SK-N-SH (cell line): ENCODE measurements at regions not wholly inside any gene's neighbourhood (a gene's known extent, or its start where the extent isn't known, plus 50 kb on each side); places are given as distances from the start of the nearest gene placed in this dataset.

Source experiments
- CHD2 ChIP-seq: fragments of 150-350 bp; IDR thresholded peaks from 2 replicates; pipeline ENCODE4 v1.6.1; 2018; ENCODE audit warnings: low read length; ENCODE audit not compliant: partially characterized antibody
- GABPA ChIP-seq: IDR thresholded peaks from 2 replicates; pipeline ENCODE4 v1.4.0; 2012; ENCODE audit warnings: low read depth, mild to moderate bottlenecking
- JUND ChIP-seq: IDR thresholded peaks from 2 replicates; pipeline ENCODE4 v1.4.0; 2012
- NFIC ChIP-seq: IDR thresholded peaks from 2 replicates; pipeline ENCODE4 v1.4.0; 2012; ENCODE audit warnings: borderline replicate concordance
- POLR2AphosphoS5 ChIP-seq: IDR thresholded peaks from 2 replicates; pipeline ENCODE4 v1.6.1; 2012; ENCODE audit warnings: low read depth, low read length
- RAD21 ChIP-seq: IDR thresholded peaks from 2 replicates; pipeline ENCODE4 v1.6.1; 2012; ENCODE audit warnings: mild to moderate bottlenecking, low read length
- RCOR1 ChIP-seq: fragments of 150-350 bp; IDR thresholded peaks from 2 replicates; pipeline ENCODE4 v1.6.1; 2017; ENCODE audit warnings: antibody characterized with exemption, low read length
- TAF1 ChIP-seq: IDR thresholded peaks from 2 replicates; pipeline ENCODE4 v1.6.1; 2012; ENCODE audit warnings: low read depth, mild to moderate bottlenecking, low read length, moderate library complexity, borderline replicate concordance
- TF ChIP-seq, protein P1 (sequence below): fragments of 200-600 bp; sonication (generic); IDR thresholded peaks from 2 replicates; pipeline ENCODE4 v1.6.1; 2017; ENCODE audit warnings: antibody characterized with exemption, mild to moderate bottlenecking, moderate library complexity

DNA sequence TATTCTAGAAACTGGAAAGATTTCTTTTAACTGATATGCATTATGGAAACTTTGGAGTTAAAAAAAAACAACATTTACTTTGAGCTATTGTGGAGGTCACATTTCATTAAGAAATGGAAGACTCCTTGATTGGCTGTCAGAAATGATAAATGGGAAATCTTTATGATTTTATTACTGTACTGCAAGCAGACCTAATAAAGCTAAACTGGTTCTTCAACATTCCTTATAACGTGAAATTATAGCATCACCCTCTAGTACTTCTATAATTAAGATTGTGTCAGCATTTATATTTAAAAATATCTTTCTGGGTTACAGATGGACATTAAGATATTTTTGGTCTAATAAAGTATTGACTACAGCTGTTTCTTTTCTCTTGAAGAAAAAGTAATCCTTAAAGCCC lies 213.8 kb upstream of the PACRGL start:
- TF ChIP-seq, protein P1, sequence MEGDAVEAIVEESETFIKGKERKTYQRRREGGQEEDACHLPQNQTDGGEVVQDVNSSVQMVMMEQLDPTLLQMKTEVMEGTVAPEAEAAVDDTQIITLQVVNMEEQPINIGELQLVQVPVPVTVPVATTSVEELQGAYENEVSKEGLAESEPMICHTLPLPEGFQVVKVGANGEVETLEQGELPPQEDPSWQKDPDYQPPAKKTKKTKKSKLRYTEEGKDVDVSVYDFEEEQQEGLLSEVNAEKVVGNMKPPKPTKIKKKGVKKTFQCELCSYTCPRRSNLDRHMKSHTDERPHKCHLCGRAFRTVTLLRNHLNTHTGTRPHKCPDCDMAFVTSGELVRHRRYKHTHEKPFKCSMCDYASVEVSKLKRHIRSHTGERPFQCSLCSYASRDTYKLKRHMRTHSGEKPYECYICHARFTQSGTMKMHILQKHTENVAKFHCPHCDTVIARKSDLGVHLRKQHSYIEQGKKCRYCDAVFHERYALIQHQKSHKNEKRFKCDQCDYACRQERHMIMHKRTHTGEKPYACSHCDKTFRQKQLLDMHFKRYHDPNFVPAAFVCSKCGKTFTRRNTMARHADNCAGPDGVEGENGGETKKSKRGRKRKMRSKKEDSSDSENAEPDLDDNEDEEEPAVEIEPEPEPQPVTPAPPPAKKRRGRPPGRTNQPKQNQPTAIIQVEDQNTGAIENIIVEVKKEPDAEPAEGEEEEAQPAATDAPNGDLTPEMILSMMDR: no peak
- TF ChIP-seq GABPA: no peak
- no peak for TF ChIP-seq CHD2
- TF ChIP-seq POLR2AphosphoS5: no peak
- no peak for TF ChIP-seq JUND
- no peak for TF ChIP-seq RCOR1
- TF ChIP-seq NFIC: no peak
- TF ChIP-seq TAF1: no peak
- no peak for TF ChIP-seq RAD21
